WTC11 (cell line): ENCODE measurements at regions not wholly inside any gene's neighbourhood (a gene's known extent, or its start where the extent isn't known, plus 50 kb on each side); places are given as distances from the start of the nearest gene placed in this dataset.

Experiments
- ATAC-seq: fragments of 200-7000 bp; cut with Tn5 transposase; 2 replicates; pipeline ENCODE4 v1.10.0; 2021; ENCODE audit warnings: mild to moderate bottlenecking, moderate library complexity
- CTCF ChIA-PET: fragments of 300-600 bp; sonication (Branson Sonifier 250); formaldehyde crosslinking; loops from one replicate; lab custom pipeline; 2021; ENCODE audit warnings: antibody characterized with exemption; lab: Charles Lee
- POLR2A ChIA-PET: fragments of 350-600 bp; sonication (Branson Sonifier 250); formaldehyde crosslinking; loops from one replicate; lab custom pipeline; 2021; ENCODE audit warnings: antibody characterized with exemption; lab: Charles Lee
- DNase-seq: peaks from one replicate; pipeline ENCODE4 v3.0.0; 2021; ENCODE audit warnings: low spot score
- H3K27ac Mint-ChIP-seq: 2 replicates; pipeline ENCODE4 v1.8.0; 2021; ENCODE audit warnings: mixed read lengths
- H3K27me3 Mint-ChIP-seq: 2 replicates; pipeline ENCODE4 v1.8.0; 2021; ENCODE audit warnings: low read depth, mild to moderate bottlenecking, moderate library complexity, mixed read lengths
- H3K36me3 Mint-ChIP-seq: 2 replicates; pipeline ENCODE4 v1.8.0; 2021; ENCODE audit warnings: mixed read lengths
- H3K4me1 Mint-ChIP-seq: 2 replicates; pipeline ENCODE4 v1.8.0; 2022; ENCODE audit warnings: mixed read lengths
- H3K4me3 Mint-ChIP-seq: 2 replicates; pipeline ENCODE4 v1.8.0; 2021; ENCODE audit warnings: mild to moderate bottlenecking, moderate library complexity, mixed read lengths
- H3K9me3 Mint-ChIP-seq: 2 replicates; pipeline ENCODE4 v1.8.0; 2021; ENCODE audit warnings: mixed read lengths
- ATF2 ChIP-seq: sonication (generic); formaldehyde crosslinking; IDR thresholded peaks from 2 replicates; pipeline ENCODE4 v1.8.1; 2022; ENCODE audit warnings: low read depth, missing genetic modification reagents, borderline replicate concordance
- CREB1 ChIP-seq: sonication (generic); formaldehyde crosslinking; IDR thresholded peaks from 2 replicates; pipeline ENCODE4 v1.8.0; 2023; ENCODE audit warnings: mild to moderate bottlenecking, missing genetic modification reagents
- E2F1 ChIP-seq: sonication (generic); formaldehyde crosslinking; IDR thresholded peaks from 2 replicates; pipeline ENCODE4 v1.8.0; 2022; ENCODE audit warnings: mild to moderate bottlenecking, missing genetic modification reagents
- JAZF1 ChIP-seq: fragments of 250-450 bp; sonication (Bioruptor Pico); IDR thresholded peaks from 2 replicates; pipeline ENCODE4 v1.9.0; 2021; ENCODE audit warnings: moderate library complexity, mild to moderate bottlenecking, inconsistent platforms
- NFATC4 ChIP-seq: fragments of 250-450 bp; sonication (Bioruptor Pico); IDR thresholded peaks from 2 replicates; pipeline ENCODE4 v1.9.0; 2021; ENCODE audit warnings: mild to moderate bottlenecking
- NR1H2 ChIP-seq: sonication (generic); formaldehyde crosslinking; IDR thresholded peaks from 2 replicates; pipeline ENCODE4 v1.9.0; 2021; ENCODE audit warnings: mild to moderate bottlenecking, moderate library complexity, missing genetic modification reagents
- RELA ChIP-seq: sonication (generic); formaldehyde crosslinking; IDR thresholded peaks from 2 replicates; pipeline ENCODE4 v1.8.1; 2022; ENCODE audit warnings: missing genetic modification reagents, mild to moderate bottlenecking, borderline replicate concordance
- SP1 ChIP-seq: sonication (generic); formaldehyde crosslinking; conservative IDR thresholded peaks from 2 replicates; pipeline ENCODE4 v1.8.1; 2022; ENCODE audit warnings: missing genetic modification reagents
- TP53 ChIP-seq: sonication (generic); formaldehyde crosslinking; IDR thresholded peaks from 2 replicates; pipeline ENCODE4 v1.8.1; 2023; ENCODE audit warnings: mild to moderate bottlenecking, missing genetic modification reagents
- USF1 ChIP-seq: sonication (generic); formaldehyde crosslinking; IDR thresholded peaks from 2 replicates; pipeline ENCODE4 v1.8.0; 2022; ENCODE audit warnings: mild to moderate bottlenecking, missing genetic modification reagents
- ZNF121 ChIP-seq: sonication (generic); formaldehyde crosslinking; IDR thresholded peaks from 2 replicates; pipeline ENCODE4 v1.8.0; 2023; ENCODE audit warnings: missing genetic modification reagents
- ZNF219 ChIP-seq: sonication (generic); formaldehyde crosslinking; IDR thresholded peaks from 2 replicates; pipeline ENCODE4 v1.8.0; 2023; ENCODE audit warnings: missing genetic modification reagents, mild to moderate bottlenecking, borderline replicate concordance
- ZNF423 ChIP-seq: fragments of 250-450 bp; sonication (Bioruptor Pico); IDR thresholded peaks from 2 replicates; pipeline ENCODE4 v2.1.2; 2022; ENCODE audit warnings: mild to moderate bottlenecking, moderate library complexity
- TF ChIP-seq, protein P1 (sequence below): sonication (generic); formaldehyde crosslinking; IDR thresholded peaks from 2 replicates; pipeline ENCODE4 v1.8.1; 2023; ENCODE audit warnings: mild to moderate bottlenecking, missing genetic modification reagents
- TF ChIP-seq, protein P2 (sequence below): fragments of 250-450 bp; sonication (Bioruptor Pico); IDR thresholded peaks from 2 replicates; pipeline ENCODE4 v2.1.2; 2022; ENCODE audit warnings: mild to moderate bottlenecking, moderate library complexity
- TF ChIP-seq, protein P3 (sequence below): sonication (generic); formaldehyde crosslinking; IDR thresholded peaks from 2 replicates; pipeline ENCODE4 v1.8.0; 2023; ENCODE audit warnings: missing genetic modification reagents, mild to moderate bottlenecking, borderline replicate concordance
- TF ChIP-seq, protein P4 (sequence below): fragments of 250-450 bp; sonication (Bioruptor Pico); IDR thresholded peaks from 2 replicates; pipeline ENCODE4 v1.9.0; 2021; ENCODE audit warnings: moderate library complexity, mild to moderate bottlenecking, inconsistent platforms, borderline replicate concordance
- TF ChIP-seq, protein P5 (sequence below): sonication (generic); formaldehyde crosslinking; IDR thresholded peaks from 2 replicates; pipeline ENCODE4 v1.8.1; 2022; ENCODE audit warnings: missing genetic modification reagents, borderline replicate concordance
- TF ChIP-seq, protein P6 (sequence below): sonication (generic); formaldehyde crosslinking; IDR thresholded peaks from 2 replicates; pipeline ENCODE4 v1.8.0; 2022; ENCODE audit warnings: mild to moderate bottlenecking, missing genetic modification reagents

DNA sequence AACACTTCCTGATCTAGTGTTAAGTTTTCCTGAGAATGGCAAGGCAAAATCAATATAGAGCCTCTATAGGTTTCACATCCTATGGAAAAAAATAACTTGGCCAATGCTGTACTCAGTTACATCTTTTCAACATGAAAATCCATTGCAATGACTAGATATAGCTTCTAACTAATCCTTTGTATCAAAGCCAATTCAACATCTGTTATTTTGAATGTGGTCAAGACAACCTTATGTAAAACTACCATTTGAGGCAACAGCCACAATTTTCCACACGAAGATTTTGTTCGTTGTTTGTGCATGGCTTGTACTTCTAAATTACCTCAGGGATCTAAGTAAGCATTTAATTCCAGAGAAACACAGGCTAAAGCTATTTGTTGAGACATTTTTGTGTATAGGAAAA, 637.8 kb upstream of the EYS start:
- ChIA-PET POLR2A (no interaction called here), CTCF (no interaction called here)
- ATAC-seq = no peak
- Mint-ChIP-seq H3K9me3 (peaks cover 43% of the 10 kb centered on the region), H3K36me3 (peaks cover 24% of the 10 kb centered on the region), H3K4me1 (no peaks in the 10 kb centered on the region), H3K27ac (no peak overlapping the region), H3K4me3 (no peak overlapping the region), H3K27me3 (0 out of 2 replicates have a peak, but pooled peaks cover 2% of the 10 kb centered on the region)
- TF ChIP-seq ZNF121 (CRISPR knock-in tag) (no peak), ATF2 (no peak), USF1 (CRISPR knock-in tag) (no peak), ZNF219 (CRISPR knock-in tag) (no peak), RELA (CRISPR knock-in tag) (no peak), CREB1 (CRISPR knock-in tag) (no peak)
- TF ChIP-seq, protein P1, sequence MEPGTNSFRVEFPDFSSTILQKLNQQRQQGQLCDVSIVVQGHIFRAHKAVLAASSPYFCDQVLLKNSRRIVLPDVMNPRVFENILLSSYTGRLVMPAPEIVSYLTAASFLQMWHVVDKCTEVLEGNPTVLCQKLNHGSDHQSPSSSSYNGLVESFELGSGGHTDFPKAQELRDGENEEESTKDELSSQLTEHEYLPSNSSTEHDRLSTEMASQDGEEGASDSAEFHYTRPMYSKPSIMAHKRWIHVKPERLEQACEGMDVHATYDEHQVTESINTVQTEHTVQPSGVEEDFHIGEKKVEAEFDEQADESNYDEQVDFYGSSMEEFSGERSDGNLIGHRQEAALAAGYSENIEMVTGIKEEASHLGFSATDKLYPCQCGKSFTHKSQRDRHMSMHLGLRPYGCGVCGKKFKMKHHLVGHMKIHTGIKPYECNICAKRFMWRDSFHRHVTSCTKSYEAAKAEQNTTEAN (CRISPR knock-in tag) = no peak
- TF ChIP-seq, protein P2, sequence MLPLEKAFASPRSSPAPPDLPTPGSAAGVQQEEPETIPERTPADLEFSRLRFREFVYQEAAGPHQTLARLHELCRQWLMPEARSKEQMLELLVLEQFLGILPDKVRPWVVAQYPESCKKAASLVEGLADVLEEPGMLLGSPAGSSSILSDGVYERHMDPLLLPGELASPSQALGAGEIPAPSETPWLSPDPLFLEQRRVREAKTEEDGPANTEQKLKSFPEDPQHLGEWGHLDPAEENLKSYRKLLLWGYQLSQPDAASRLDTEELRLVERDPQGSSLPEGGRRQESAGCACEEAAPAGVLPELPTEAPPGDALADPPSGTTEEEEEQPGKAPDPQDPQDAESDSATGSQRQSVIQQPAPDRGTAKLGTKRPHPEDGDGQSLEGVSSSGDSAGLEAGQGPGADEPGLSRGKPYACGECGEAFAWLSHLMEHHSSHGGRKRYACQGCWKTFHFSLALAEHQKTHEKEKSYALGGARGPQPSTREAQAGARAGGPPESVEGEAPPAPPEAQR (CRISPR knock-in tag) = no peak
- DNase-seq = no peak

GRCh38 chr6:66340736-66341135, 633.7 kb upstream of the EYS start:
- ChIA-PET POLR2A (no interaction called here), CTCF (no interaction called here)
- Mint-ChIP-seq H3K9me3 (peaks cover 42% of the 10 kb centered on the region), H3K36me3 (peaks cover 35% of the 10 kb centered on the region)
- TF ChIP-seq SP1 (CRISPR knock-in tag) = no peak
- TF ChIP-seq ZNF423 (CRISPR knock-in tag) = no peak
- TF ChIP-seq, protein P3, sequence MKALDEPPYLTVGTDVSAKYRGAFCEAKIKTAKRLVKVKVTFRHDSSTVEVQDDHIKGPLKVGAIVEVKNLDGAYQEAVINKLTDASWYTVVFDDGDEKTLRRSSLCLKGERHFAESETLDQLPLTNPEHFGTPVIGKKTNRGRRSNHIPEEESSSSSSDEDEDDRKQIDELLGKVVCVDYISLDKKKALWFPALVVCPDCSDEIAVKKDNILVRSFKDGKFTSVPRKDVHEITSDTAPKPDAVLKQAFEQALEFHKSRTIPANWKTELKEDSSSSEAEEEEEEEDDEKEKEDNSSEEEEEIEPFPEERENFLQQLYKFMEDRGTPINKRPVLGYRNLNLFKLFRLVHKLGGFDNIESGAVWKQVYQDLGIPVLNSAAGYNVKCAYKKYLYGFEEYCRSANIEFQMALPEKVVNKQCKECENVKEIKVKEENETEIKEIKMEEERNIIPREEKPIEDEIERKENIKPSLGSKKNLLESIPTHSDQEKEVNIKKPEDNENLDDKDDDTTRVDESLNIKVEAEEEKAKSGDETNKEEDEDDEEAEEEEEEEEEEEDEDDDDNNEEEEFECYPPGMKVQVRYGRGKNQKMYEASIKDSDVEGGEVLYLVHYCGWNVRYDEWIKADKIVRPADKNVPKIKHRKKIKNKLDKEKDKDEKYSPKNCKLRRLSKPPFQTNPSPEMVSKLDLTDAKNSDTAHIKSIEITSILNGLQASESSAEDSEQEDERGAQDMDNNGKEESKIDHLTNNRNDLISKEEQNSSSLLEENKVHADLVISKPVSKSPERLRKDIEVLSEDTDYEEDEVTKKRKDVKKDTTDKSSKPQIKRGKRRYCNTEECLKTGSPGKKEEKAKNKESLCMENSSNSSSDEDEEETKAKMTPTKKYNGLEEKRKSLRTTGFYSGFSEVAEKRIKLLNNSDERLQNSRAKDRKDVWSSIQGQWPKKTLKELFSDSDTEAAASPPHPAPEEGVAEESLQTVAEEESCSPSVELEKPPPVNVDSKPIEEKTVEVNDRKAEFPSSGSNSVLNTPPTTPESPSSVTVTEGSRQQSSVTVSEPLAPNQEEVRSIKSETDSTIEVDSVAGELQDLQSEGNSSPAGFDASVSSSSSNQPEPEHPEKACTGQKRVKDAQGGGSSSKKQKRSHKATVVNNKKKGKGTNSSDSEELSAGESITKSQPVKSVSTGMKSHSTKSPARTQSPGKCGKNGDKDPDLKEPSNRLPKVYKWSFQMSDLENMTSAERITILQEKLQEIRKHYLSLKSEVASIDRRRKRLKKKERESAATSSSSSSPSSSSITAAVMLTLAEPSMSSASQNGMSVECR (CRISPR knock-in tag) = no peak
- TF ChIP-seq JAZF1 = no peak
- TF ChIP-seq TP53 (CRISPR knock-in tag) = no peak
- TF ChIP-seq E2F1 (CRISPR knock-in tag) = no peak
- TF ChIP-seq NFATC4 (CRISPR knock-in tag) = no peak
- TF ChIP-seq, protein P4, sequence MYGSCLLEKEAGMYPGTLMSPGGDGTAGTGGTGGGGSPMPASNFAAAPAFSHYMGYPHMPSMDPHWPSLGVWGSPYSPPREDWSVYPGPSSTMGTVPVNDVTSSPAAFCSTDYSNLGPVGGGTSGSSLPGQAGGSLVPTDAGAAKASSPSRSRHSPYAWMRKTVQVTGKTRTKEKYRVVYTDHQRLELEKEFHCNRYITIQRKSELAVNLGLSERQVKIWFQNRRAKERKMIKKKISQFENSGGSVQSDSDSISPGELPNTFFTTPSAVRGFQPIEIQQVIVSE (CRISPR knock-in tag) = no peak
- TF ChIP-seq, protein P5, sequence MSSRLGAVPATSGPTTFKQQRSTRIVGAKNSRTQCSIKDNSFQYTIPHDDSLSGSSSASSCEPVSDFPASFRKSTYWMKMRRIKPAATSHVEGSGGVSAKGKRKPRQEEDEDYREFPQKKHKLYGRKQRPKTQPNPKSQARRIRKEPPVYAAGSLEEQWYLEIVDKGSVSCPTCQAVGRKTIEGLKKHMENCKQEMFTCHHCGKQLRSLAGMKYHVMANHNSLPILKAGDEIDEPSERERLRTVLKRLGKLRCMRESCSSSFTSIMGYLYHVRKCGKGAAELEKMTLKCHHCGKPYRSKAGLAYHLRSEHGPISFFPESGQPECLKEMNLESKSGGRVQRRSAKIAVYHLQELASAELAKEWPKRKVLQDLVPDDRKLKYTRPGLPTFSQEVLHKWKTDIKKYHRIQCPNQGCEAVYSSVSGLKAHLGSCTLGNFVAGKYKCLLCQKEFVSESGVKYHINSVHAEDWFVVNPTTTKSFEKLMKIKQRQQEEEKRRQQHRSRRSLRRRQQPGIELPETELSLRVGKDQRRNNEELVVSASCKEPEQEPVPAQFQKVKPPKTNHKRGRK (CRISPR knock-in tag) = no peak
- TF ChIP-seq NR1H2 (CRISPR knock-in tag) = no peak
- TF ChIP-seq, protein P6, sequence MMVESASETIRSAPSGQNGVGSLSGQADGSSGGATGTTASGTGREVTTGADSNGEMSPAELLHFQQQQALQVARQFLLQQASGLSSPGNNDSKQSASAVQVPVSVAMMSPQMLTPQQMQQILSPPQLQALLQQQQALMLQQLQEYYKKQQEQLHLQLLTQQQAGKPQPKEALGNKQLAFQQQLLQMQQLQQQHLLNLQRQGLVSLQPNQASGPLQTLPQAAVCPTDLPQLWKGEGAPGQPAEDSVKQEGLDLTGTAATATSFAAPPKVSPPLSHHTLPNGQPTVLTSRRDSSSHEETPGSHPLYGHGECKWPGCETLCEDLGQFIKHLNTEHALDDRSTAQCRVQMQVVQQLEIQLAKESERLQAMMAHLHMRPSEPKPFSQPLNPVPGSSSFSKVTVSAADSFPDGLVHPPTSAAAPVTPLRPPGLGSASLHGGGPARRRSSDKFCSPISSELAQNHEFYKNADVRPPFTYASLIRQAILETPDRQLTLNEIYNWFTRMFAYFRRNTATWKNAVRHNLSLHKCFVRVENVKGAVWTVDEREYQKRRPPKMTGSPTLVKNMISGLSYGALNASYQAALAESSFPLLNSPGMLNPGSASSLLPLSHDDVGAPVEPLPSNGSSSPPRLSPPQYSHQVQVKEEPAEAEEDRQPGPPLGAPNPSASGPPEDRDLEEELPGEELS (CRISPR knock-in tag) = no peak
- TF ChIP-seq, all 79 proteins: peak for 0
- H3K27ac Mint-ChIP-seq = no peak overlapping the region
- H3K4me1 Mint-ChIP-seq = no peaks in the 10 kb centered on the region
- no peak for ATAC-seq
- no peak for DNase-seq
- H3K27me3 Mint-ChIP-seq = 0 out of 2 replicates have a peak, but pooled peaks cover 2% of the 10 kb centered on the region
- H3K4me3 Mint-ChIP-seq = no peak overlapping the region
